GM03348 (cell line): ENCODE measurements at regions not wholly inside any gene's neighbourhood (a gene's known extent, or its start where the extent isn't known, plus 50 kb on each side); places are given as distances from the start of the nearest gene placed in this dataset.
"Not testable (repeated sequence)": the region's sequence is repeated elsewhere in the genome, so short reads cannot be mapped to it uniquely, and the experiment has no call there.

ENCODE experiments used
- DNase-seq: peaks from one replicate; pipeline ENCODE4 v3.0.0; 2012; ENCODE audit warnings: low spot score

GRCh38 chr7:13717031-13717430 lies 272.4 kb downstream of the ETV1 start:
- no peak for DNase-seq

GRCh38 chr7:13724191-13724976 lies 265.1 kb downstream of the ETV1 start:
- DNase-seq: no peak

GRCh38 chr7:13724977-13725566 lies 264.4 kb downstream of the ETV1 start:
- DNase-seq: peak; percentile 7

- DNase-seq: no peak
These were observed 263.9 kb downstream of the ETV1 start for GRCh38 chr7:13725591-13725990.

- no peak for DNase-seq
These were observed 262.2 kb downstream of the ETV1 start for GRCh38 chr7:13727279-13727678.

- DNase-seq: no peak
These were observed 261.7 kb downstream of the ETV1 start for GRCh38 chr7:13727751-13728150.

GRCh38 chr7:13728430-13728829 lies 261.0 kb downstream of the ETV1 start:
- DNase-seq: not testable (repeated sequence)

GRCh38 chr7:13731643-13732042 lies 257.8 kb downstream of the ETV1 start:
- DNase-seq: peak; percentile 16

GRCh38 chr7:13737563-13737962 lies 251.9 kb downstream of the ETV1 start:
- DNase-seq: no peak

GRCh38 chr7:13742126-13742525 lies 247.3 kb downstream of the ETV1 start:
- peak; percentile 71 for DNase-seq

- peak; percentile 27 for DNase-seq
These were observed 246.7 kb downstream of the ETV1 start for GRCh38 chr7:13742811-13743210.

GRCh38 chr7:13743226-13743625 lies 246.2 kb downstream of the ETV1 start:
- DNase-seq: no peak

- no peak for DNase-seq
These were observed 243.9 kb downstream of the ETV1 start for GRCh38 chr7:13745530-13745929.

GRCh38 chr7:13748998-13749397 lies 240.5 kb downstream of the ETV1 start:
- DNase-seq: no peak

- DNase-seq: no peak
These were observed 239.8 kb downstream of the ETV1 start for GRCh38 chr7:13749636-13750035.

- DNase-seq: no peak
These were observed 237.7 kb downstream of the ETV1 start for GRCh38 chr7:13751766-13752165.

- DNase-seq: no peak
These were observed 231.6 kb downstream of the ETV1 start for GRCh38 chr7:13757841-13758240.

- not testable (repeated sequence) for DNase-seq
These were observed 223.6 kb downstream of the ETV1 start for GRCh38 chr7:13765853-13766252.

- peak; percentile 4 for DNase-seq
These were observed 219.2 kb downstream of the ETV1 start for GRCh38 chr7:13770305-13770704.

GRCh38 chr7:13774976-13775375 lies 214.5 kb downstream of the ETV1 start:
- no peak for DNase-seq

GRCh38 chr7:13777242-13777641 lies 212.2 kb downstream of the ETV1 start:
- no peak for DNase-seq

GRCh38 chr7:13778967-13779366 lies 210.5 kb downstream of the ETV1 start:
- peak; percentile 54 for DNase-seq

- peak; percentile 10 for DNase-seq
These were observed 198.9 kb downstream of the ETV1 start for GRCh38 chr7:13790611-13791010.

- DNase-seq: no peak
These were observed 197.3 kb downstream of the ETV1 start for GRCh38 chr7:13792208-13792607.
